HEK293T (cell line): ENCODE measurements at regions not wholly inside any gene's neighbourhood (a gene's known extent, or its start where the extent isn't known, plus 50 kb on each side); places are given as distances from the start of the nearest gene placed in this dataset.
"Not testable (repeated sequence)": the region's sequence is repeated elsewhere in the genome, so short reads cannot be mapped to it uniquely, and the experiment has no call there.

Experiments
- BHLHE40 ChIP-seq: fragments of 450-650 bp; IDR thresholded peaks from 2 replicates; pipeline ENCODE4 v1.6.1; 2016; ENCODE audit warnings: mild to moderate bottlenecking, moderate library complexity, borderline replicate concordance
- ELF4 ChIP-seq: fragments of 450-650 bp; IDR thresholded peaks from 2 replicates; pipeline ENCODE4 v1.6.1; 2017; ENCODE audit warnings: antibody characterized with exemption
- FOXA1 ChIP-seq: fragments of 450-650 bp; IDR thresholded peaks from 2 replicates; pipeline ENCODE4 v1.6.1; 2016; ENCODE audit warnings: mild to moderate bottlenecking
- FOXM1 ChIP-seq: fragments of 450-650 bp; IDR thresholded peaks from 2 replicates; pipeline ENCODE4 v1.6.1; 2017; ENCODE audit warnings: mild to moderate bottlenecking, borderline replicate concordance
- LEF1 ChIP-seq: fragments of 450-650 bp; IDR thresholded peaks from 2 replicates; pipeline ENCODE4 v1.6.1; 2017; ENCODE audit warnings: mild to moderate bottlenecking, borderline replicate concordance
- NFRKB ChIP-seq: fragments of 450-650 bp; IDR thresholded peaks from 2 replicates; pipeline ENCODE4 v1.6.1; 2016; ENCODE audit warnings: mild to moderate bottlenecking, moderate library complexity
- PKNOX1 ChIP-seq: fragments of 450-650 bp; IDR thresholded peaks from 2 replicates; pipeline ENCODE4 v1.6.1; 2016
- SP1 ChIP-seq: fragments of 450-650 bp; IDR thresholded peaks from 2 replicates; pipeline ENCODE4 v1.6.1; 2017
- ZNF384 ChIP-seq: fragments of 450-650 bp; IDR thresholded peaks from 2 replicates; pipeline ENCODE4 v1.6.1; 2016

- not testable (repeated sequence) for TF ChIP-seq ELF4, ZNF384, LEF1, FOXA1, PKNOX1, SP1, NFRKB, FOXM1, BHLHE40
These were observed 79.7 kb upstream of the RASGRP1 start for GRCh38 chr15:38644353-38644752.
